Omental fat pad (tissue), 3 donors: ENCODE measurements at regions not wholly inside any gene's neighbourhood (a gene's known extent, or its start where the extent isn't known, plus 50 kb on each side); places are given as distances from the start of the nearest gene placed in this dataset.

ENCODE experiments used
- ATAC-seq: fragments of 150-250 bp; one replicate; pipeline ENCODE4 v1.9.1; 2016; ENCODE audit warnings: mild to moderate bottlenecking, moderate library complexity; ENCODE audit not compliant: low FRiP score
- DNase-seq: peaks from one replicate; pipeline ENCODE4 v3.0.0-alpha.2; 2019; ENCODE audit warnings: low spot score
- TF ChIP-seq, protein P1 (sequence below), 3 donors: fragments of 450-650 bp; IDR thresholded peaks; one replicate each; pipeline ENCODE4 v1.5.1; 2016 to 2017; ENCODE audit warnings: antibody characterized with exemption in 3 of 3, mild to moderate bottlenecking in 3 of 3, moderate library complexity in 2 of 3

DNA sequence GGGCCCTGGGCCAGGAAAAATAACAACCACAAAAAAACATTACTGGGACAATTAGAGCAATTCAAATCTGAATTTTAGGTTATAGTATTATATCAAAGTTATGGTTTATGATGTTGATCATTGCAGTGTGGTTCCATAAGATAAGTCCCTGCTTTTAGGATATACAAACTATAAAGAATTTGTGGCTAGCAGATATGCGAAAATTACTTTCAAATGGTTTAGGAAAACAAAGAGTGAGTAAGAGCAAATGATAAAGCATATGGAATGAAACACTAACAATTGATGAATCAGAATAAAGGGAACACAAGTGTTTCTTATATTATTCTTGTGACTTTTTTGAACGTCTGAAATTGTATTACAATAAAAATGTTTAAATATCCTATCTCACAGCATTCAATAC, 64.4 kb upstream of the HECTD2 start:
- no peak for ATAC-seq
- no peak for DNase-seq
- TF ChIP-seq, protein P1, sequence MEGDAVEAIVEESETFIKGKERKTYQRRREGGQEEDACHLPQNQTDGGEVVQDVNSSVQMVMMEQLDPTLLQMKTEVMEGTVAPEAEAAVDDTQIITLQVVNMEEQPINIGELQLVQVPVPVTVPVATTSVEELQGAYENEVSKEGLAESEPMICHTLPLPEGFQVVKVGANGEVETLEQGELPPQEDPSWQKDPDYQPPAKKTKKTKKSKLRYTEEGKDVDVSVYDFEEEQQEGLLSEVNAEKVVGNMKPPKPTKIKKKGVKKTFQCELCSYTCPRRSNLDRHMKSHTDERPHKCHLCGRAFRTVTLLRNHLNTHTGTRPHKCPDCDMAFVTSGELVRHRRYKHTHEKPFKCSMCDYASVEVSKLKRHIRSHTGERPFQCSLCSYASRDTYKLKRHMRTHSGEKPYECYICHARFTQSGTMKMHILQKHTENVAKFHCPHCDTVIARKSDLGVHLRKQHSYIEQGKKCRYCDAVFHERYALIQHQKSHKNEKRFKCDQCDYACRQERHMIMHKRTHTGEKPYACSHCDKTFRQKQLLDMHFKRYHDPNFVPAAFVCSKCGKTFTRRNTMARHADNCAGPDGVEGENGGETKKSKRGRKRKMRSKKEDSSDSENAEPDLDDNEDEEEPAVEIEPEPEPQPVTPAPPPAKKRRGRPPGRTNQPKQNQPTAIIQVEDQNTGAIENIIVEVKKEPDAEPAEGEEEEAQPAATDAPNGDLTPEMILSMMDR (IDR thresholded peaks at IDR 0.05) = no peak

DNA sequence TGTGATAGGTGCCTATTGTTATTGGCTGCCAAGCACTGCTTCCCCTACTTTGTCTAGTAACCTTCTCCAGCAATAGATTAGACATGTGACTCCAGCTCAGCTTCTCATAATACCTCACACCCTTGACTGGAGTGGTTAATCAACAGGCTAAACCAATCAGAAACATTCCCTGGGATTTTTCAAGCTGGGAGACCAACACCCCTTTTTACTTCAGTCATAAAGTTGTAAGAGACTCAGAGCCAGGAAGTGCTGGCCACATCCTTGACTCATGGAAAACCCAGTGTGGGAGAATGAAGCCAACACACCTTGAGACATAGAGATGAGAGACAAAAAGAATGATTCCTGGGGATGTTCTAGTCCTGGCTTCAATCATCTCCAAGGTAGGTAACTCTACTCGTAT, 62.6 kb upstream of the HECTD2 start:
- ATAC-seq = no peak
- DNase-seq = no peak
- TF ChIP-seq, protein P1 (IDR thresholded peaks at IDR 0.05) = no peak

DNA sequence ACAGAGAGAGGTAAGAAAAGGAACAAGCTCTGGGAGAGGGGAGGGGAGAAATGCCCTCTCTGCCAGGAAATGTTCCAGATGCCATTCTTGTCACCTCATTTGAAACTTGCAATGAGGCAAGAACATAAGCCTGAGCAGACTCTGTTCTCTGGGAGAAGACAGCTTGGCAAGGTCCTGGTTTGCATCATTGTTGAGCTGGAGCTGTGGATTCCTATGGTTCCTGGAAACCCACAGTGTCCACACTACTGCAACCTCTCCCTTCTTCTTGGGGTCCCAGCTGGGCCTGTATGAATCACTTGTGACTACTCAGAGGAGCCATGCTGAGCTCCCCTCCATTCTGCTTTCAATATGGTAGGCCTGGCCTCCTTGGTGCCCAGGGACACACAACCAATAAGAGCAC, 60.8 kb upstream of the HECTD2 start:
- DNase-seq (no peak), ATAC-seq (peak; percentile 44)
- TF ChIP-seq, protein P1 (IDR thresholded peaks at IDR 0.05) = no peak

DNA sequence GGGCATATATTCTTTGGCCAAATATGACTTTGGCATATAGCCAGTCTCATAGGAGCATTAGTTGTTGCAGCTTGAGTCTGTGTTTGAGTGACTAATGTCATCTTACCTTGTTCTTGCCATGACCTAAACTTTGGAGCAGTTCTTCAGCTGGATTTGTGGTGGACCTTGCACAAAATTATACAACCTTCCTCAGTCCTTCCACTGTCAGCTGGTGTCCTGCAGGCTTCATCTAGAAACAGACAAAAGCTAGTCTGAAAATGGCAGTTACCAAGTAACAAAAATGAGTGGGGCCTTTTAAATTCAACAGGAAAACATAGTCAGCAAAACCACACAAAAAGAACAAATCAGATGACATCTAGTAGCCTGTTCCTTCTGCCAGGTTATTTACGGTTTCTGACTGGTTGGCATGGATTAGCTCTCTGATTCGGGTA, 59.5 kb upstream of the HECTD2 start:
- TF ChIP-seq, protein P1 (IDR thresholded peaks at IDR 0.05) = no peak
- ATAC-seq = no peak
- DNase-seq = no peak

DNA sequence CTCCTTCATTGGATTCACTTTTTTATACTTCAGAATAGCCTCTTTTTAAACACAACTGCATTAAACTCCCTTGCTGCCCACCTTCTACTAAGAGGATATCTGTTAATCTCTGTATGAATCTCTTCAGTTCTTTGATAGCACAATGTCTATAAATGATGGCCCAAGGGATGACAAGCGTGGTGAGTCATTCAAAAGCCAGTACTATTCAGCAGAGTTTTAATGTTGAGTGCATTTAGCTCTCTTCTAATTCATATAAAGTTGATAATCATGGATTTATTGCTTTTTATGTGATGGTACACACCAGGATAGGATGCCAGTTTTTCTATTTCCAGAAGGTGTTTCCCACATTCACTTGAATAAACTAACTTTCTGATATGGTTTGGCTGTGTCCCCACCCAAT, 57.4 kb upstream of the HECTD2 start:
- ATAC-seq = no peak
- TF ChIP-seq, protein P1 (IDR thresholded peaks at IDR 0.05) = no peak
- no peak for DNase-seq

DNA sequence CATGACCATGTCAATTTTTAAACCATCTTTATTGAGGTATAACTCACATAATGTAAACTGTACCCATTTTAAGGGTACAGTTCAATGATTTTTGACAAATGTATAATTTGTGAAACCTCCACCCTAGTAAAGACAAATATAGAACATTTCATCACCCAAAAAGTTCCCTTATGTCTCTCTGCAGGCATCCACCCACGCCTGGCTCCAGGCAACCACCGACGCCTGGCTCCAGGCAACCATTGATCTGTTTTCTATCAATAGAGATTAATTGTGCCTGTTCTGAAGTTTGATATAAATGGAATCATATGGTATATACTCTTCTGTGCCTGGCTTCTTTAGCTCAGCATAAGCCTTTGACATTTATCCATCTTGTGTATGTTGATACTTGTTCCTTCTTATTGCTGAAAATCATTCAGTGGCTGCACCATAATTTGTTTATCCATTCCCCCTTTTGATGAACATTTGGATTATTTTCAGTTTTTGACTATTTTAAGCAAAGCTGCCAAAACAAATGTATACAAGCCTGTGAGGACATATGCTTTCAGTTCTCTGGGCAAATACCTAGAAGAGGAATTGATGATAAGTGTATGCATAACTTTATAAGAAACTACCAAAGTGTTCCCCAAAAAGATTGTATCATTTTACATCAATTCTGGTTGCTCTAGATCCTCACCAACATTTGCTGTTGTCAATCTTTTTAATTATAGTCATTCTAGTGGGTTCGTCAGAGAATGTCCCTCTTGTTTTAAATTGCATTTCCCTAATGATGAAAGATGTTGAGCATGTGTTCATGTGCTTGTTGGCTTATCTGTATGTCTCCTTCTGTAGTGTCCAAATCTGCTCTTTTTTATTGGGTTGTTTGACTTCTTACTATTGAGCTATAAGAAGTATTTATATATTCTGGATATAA, 55.7 kb upstream of the HECTD2 start:
- no peak for ATAC-seq
- TF ChIP-seq, protein P1 (IDR thresholded peaks at IDR 0.05) = no peak
- DNase-seq = no peak

DNA sequence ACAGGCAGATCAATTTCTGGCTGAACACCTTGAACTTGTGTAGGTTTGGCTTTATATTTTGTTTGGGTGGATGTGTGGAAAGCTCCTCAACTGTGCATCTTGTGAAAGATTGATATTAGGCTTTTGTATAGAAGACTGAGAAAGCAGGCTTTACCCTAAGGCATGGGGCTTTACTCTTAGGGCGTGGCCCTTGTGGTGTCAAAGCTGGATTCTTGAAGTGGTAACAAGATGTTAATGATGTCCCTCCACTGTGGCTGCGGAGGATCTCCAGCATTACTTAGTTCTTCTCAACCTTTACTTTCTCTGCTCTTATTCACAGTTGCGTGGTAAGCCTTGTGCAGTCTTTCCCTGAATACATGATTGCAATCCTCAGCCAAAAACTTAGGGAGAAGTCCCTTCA, 54.1 kb upstream of the HECTD2 start:
- TF ChIP-seq, protein P1 (IDR thresholded peaks at IDR 0.05) = no peak
- ATAC-seq = no peak
- no peak for DNase-seq
